OCI-LY7 (cell line): ENCODE measurements at regions not wholly inside any gene's neighbourhood (a gene's known extent, or its start where the extent isn't known, plus 50 kb on each side); places are given as distances from the start of the nearest gene placed in this dataset.

Experiments
- CTCF ChIP-seq: fragments of 200-600 bp; sonication (generic); conservative IDR thresholded peaks from 2 replicates; pipeline ENCODE4 v1.5.1; 2014; ENCODE audit warnings: mild to moderate bottlenecking, antibody characterized with exemption, low read length, moderate library complexity, mixed read lengths
- EZH2phosphoT487 ChIP-seq: fragments of 200-600 bp; sonication (generic); IDR thresholded peaks from 2 replicates; pipeline ENCODE4 v1.6.1; 2018; ENCODE audit warnings: low read depth, borderline replicate concordance, mild to moderate bottlenecking, mixed run types, antibody characterized with exemption, low read length, moderate library complexity, mixed read lengths

GRCh38 chr1:68307378-68307787 is 75.1 kb upstream of the WLS start:
- no peak for TF ChIP-seq CTCF
- no peak for TF ChIP-seq EZH2phosphoT487
